ENCODE measurements at regions not wholly inside any gene's neighbourhood (a gene's known extent, or its start where the extent isn't known, plus 50 kb on each side); places are given as distances from the start of the nearest gene placed in this dataset.
"Not testable (repeated sequence)": the region's sequence is repeated elsewhere in the genome, so short reads cannot be mapped to it uniquely, and the experiment has no call there.

DNA sequence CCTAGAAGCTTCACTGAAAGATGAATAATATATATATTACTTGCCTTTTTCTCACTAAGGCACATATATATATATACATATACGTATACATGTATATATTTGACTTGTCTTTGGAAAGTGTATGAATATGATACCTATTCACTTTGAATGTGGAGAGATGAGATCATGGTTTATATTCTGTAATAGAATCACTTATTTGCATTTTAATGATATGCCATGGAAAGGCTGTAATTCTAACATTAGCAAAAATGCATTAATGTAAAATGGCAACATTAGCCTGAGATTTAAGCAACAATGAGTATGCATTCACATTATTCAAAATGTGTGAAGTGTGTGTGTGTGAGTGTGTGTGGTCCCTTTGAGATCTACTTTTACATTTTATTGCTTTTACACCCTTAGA, 54.5 kb upstream of the PRKD1 start:
- DNase-seq = no peak

DNA sequence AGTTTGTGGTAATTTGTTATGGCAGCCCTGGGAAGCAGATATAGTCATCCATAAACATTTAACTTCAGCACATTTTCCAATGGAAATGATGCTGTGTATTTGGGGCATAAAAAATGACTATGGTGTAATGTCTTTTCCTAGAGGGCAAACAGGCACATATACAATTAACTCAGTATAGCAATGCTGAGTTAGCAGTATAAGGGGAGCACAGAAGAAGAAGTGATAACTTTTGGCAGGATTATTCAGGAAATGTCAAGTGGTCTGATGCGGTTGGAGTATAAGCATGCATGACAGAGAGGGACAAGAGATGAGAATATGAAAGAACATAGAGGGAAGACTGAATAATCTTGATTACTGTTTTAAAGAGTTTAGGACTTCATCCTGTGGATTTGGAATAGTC, 55.3 kb upstream of the PRKD1 start:
- no peak for DNase-seq

DNA sequence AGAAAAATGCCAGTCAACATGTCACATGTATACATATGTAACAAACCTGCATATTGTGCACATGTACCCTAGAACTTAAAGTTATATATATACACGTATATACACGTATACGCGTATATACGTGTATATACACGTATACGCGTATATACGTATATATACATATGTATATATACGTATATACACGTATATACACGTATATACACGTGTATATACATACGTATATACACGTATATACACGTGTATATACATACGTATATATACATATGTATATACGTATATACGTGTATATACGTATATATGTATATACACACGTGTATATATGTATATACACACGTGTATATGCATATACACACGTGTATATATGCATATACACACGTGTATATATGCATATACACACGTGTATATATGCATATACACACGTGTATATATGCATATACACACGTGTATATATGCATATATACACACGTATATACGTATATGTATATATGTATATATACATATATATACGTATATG, 62.8 kb upstream of the PRKD1 start:
- DNase-seq = not testable (repeated sequence)

DNA sequence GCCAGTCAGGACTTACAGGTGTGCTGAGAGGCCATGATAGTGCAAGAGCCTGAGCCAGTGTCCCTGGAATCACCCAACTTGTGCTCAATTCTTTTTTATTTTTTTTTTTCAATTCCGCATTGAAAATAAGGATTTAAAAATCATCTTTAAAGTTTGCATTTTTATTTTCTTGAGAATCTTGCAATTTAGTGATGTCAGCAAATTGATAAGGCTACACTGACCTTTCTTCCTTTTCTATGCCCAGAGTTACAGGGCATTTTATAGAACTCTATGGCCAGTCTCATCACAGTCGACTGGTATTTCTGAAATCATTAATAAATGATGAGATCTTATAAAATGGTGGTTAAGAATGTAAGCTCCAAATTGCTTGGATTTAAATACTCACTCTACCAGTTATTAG, 63.3 kb upstream of the PRKD1 start:
- no peak for DNase-seq

DNA sequence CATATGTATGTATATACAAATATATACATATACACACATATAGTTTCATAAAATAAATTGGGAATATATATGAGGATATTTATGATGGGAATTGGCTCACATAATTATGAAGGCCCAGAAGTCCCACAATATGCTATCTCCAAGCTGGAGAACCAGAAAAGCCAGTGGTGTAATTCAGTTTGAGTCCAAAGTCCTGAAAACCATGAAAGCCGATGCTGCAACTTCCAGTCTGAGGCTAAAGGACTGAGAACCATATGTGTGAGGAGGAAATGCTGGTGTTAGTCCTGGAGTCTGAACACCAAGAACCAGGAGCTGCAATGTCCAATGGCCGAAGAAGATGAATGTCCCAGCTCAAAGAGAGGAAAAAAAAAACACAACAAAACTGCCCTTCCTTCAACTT, 65.5 kb upstream of the PRKD1 start:
- no peak for DNase-seq

DNA sequence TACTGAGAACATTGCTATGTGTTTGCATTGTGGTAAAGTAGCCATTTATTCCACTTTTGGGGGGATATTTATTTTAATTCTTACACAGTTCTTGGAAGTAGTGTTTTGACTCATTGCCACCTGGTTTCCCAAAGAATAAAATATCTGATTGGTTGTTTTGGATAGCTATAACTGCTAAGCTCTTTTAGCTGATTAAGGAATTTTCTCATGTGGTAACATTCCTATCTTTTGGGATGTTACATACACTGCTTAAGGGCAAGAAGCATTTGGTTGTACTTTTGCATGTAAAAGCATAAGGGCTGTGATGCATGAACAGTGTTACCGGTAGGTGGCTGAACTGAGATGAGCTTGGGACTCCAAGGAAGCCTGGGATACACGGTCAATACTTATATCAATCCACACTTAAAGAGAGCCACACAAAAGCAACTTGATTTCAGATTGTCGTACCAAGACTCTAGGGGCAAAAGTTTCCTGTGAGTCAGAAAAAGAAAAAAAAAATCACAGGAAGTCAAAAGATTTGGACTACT, 71.4 kb upstream of the PRKD1 start:
- DNase-seq = no peak

DNA sequence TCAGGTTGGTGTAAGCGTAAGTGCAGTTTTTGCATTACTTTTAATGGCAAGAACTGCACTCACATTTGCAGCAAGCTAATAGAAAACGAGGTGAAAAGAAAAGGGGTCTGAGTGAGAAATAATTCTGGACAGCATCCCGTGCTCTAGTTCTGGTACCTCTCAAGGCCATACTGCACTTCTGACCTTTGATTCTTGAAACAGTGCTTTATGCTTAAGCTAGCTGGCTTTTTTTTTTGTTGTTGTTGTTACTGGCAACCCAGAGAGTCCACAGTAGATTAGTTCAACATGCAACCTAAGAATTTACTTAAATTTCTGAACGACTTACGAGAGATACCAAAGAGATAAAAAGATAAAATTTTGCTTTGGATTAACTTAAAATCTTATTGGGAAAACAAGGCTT, 75.2 kb upstream of the PRKD1 start:
- DNase-seq = no peak

DNA sequence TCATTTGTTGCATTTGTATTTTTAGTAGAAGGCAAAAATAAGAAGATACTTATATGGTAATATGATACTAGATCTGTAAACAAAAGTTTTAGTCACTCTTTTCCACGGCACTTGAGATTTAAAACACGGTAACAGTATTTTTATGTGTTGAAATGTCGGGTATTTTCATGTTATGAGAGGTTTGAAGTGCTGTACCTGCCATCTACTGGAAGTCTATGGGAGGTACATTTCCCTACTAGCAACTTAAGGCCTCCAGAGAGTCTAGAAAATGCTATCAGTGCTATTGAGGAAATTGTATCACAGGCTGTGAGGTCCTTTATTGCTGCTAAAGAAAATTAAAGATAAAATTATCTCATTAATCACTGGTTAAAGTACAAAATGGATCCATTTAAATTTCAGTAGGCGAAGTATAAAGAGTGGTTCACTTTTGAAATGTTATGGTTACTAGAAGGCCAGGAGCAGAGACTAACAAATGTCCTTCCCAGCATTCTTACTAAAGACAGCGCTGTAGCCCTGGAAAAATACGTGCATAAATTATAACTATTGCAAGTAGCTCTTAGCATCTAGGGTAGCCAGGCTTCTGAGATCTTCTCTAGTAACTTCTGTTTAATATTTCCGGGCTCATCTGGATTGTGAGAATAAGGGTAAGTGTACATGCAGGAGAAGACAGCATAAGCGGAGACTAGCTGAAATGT, 77.6 kb upstream of the PRKD1 start:
- DNase-seq = peak; percentile 8

DNA sequence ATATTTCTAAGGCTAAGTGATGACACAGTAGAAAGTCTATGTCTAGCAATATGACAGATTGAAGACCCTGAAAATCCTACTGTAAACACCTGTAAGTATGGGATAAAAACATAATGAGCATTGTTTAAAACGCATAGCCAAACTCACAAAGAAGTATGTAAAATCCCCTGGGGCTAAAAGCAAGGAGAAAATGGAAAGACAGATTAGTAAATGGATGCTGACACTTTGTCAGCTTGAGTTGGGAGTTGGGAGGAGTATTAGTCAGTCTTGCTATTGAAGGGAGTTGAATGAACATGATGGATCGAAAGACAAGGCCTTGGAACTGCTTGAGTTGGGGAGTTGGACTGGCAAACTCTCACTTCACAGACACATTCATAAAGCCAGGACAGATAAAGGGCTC, 79.0 kb upstream of the PRKD1 start:
- no peak for DNase-seq

DNA sequence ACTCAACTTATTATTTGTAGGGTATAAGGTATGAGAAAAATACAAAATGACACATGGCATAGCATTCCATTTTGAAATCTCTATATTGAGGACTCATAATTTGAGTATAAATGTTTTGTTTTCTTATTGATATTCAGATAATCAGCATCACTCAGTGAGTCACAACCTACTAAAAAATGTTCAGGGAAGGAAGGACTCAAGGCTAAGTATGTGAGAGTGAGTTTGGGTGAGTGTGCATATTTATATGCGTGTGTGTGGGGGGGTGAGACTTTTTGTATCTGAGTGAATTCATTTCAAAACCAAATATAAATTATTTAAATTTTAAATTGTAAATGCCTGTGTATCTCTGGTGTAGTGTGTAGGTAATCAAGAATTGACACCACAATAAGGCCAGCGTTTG, 87.8 kb upstream of the PRKD1 start:
- DNase-seq = no peak

DNA sequence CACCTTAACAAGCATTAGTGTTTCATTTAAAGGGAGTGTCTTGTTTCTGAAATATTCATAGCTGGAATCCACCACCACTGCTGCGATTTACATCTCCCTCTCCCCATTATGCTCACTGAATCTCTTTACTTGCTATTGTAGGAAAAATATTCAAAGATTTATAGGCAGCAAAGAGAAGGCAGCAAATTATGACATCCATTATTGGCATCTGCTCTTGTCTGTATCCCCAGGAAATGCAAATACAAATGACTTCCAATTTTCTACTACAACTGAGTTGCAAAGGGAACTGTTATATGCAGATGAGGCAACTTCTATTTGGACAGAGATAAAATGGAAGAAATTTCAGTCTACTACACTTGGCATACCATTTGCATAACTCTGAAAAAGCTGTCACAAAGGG, 88.4 kb upstream of the PRKD1 start:
- no peak for DNase-seq

DNA sequence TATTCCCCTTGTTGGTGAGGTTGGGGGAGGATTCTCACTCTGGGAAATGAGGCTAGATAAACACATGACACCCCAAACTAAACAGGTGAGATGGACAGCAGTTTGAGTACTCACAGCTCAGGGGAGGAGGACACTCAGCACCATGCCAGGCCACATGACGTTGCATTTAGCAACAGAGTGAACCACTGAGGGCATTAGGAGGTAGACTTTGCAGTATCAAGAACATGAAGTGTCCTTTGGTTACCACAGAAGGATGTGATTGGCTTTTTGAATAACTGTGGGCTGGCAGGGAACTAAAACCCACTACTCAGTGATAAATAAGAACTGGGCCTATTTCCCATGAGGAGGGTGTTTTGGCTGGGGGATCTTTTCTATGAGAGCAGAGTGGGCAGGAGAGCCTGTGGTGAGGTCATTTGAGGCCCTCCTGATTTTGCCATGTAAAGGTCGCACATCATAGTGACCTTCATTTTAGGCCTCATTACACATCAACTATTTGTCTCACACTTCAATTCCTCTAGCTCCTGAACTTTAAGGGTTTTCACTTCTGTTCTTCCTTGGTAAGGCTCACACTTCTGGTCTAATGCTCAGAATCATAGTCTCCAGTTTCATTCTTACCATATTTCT, 89.8 kb upstream of the PRKD1 start:
- no peak for DNase-seq

DNA sequence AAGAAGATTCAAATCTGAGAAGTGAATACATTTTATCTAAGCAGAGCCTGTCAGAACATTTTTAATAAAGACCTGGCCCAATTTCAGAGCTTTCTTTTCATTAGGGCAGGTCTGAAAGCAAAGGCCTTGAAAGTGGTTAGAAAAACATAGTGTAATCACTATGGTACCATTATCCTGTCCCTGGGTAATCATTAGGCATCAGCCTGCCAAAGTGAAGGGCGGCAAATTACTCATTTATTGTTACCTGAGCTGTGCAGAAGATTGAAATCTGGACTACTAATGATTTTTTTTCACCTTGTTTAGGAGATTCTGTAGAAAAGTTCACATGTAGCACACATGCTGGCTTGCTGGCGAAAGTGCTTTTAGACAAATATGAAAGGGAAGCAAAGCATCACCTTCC, 92.6 kb upstream of the PRKD1 start:
- no peak for DNase-seq

DNA sequence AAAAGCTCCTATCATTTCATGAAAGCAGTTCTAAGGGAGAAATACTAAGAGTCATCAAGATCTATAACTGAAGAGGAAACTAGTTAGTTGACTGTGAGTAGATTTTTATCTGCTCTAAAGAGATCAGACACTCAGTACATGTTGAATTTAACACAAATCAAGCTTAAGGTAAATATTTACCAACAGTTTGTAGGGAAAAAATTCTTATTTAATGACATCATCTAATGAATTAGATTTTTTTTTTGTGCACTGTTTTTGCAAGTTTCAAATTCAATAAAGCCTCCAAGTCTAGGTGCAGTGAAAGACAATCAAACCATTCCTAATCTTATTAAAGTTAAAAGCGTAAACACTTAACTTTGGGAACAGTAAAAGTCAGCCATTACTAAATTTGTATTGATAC, 93.0 kb upstream of the PRKD1 start:
- no peak for DNase-seq

DNA sequence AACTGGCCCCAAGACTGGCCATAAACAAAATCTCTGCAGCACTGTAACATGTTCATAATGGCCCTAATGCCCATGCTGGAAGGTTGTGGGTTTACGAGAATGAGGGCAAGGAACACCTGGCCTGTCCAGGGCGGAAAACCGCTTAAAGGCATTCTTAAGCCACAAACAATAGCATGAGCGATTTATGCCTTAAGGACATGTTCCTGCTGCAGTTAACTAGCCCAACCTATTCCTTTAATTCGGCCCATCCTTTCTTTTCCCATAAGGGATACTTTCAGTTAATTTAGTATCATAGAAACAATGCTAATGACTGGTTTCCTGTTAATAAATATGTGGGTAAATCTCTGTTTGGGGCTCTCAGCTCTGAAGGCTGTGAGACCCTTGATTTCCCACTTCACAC, 95.7 kb upstream of the PRKD1 start:
- not testable (repeated sequence) for DNase-seq

DNA sequence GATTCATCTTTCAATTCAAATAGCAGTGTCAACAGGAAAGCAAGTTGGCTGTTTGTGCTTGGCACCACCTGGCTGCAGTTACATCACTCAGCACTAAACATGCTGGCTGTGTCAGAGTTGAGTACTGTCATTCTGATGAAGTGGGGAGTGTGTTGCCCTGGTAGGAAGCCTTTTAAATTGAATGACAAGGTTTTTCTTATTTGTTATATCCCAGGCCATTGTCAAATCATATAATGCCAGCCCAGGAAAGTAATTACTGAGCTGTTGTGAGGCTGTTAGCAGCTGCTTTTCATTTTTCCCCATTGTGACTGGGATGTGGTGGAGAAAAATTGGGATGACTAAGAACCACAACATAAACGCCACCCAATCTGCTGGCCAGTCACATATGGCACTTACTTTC, 106.5 kb upstream of the PRKD1 start:
- DNase-seq = no peak

DNA sequence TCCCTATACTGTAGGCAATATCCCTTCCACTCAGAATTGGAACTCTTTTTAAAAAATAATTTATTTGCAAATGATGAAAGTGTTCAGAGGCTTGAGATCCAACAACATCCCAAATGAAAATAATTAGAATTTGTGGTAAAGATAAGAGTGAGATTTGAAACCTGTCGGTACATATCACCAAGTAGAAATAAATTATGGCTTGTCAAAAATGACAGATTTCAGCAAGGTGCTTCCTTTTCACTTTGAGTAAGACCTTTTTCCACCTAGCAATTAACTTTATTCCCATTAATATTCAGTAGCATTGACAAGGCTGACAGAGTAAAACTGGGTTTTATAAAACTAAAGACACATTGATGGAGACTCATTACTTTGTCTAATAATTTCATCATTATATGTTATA, 107.7 kb upstream of the PRKD1 start:
- no peak for DNase-seq

DNA sequence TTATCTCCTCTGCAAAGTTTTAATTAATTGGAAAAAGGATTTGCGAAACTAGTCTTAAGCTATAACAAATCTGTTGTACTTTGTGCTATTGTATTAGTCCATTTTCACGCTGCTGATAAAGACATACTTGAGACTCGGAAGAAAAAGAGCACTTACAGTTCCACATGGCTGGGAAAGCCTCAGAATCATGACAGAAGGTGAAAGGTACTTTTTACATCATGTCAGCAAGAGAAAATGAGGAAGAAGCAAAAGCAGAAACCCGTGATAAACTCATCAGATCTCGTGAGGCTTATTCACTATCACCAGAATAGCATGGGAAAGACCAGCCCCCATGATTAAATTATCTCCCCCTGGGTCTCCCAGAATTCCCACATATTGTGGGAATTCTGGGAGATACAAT, 118.1 kb upstream of the PRKD1 start:
- DNase-seq = no peak

DNA sequence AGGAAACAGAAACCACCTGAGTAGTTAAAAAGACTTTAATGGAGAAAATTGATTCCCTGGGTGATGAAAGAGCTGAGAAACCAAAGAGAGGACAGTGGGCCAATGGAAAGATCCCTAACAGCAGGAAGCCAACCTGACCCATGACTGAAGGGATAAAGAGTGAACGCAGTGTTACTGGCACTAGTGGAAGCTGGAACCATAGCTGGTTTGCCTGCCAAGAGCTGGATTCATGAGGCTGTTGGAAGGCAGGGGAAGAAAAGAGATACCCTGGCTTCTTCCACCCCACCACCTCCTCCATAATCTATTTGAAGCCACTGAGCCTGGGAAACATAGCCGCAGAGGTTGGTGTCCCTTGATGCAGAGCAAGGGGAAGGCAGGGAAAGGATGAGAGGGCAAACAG, 125.5 kb upstream of the PRKD1 start:
- DNase-seq = no peak

DNA sequence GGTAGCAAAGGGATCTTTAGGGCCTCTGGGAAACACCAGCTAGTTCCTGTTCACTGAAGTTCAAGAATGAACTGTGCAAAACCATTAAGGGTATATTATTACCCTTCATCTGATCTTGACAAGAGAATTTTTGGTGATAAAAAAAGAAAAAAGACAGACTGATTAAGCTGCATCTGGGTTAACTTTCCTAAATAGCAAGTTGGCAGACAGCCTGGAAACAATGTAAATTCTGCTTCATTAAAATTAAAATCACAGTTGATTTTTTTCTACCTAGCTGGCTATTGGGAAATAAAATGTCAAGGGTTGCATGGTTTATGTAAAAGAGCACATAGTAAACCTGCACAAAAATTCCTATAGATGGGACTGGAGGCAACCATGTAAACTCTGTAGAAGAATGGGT, 126.6 kb upstream of the PRKD1 start:
- DNase-seq = no peak

DNA sequence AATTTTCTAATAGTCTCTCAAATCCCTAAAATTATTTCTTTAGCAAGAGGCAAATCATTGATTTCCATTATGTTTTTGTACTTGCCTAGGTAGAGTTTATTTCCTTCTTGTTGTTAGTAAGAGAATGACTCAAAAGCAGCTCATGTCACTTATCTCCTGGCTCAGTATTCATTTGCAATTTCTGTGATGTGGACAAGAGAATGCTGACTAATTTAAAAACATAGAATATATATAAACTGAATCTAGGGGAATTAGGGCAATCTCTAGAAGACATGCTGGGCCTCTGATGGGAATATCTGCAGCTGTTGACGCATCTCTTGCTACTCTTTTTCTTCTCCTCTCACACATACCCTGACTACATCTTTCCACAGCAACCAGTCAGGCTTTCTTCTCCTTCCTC, 130.8 kb upstream of the PRKD1 start:
- DNase-seq = no peak

DNA sequence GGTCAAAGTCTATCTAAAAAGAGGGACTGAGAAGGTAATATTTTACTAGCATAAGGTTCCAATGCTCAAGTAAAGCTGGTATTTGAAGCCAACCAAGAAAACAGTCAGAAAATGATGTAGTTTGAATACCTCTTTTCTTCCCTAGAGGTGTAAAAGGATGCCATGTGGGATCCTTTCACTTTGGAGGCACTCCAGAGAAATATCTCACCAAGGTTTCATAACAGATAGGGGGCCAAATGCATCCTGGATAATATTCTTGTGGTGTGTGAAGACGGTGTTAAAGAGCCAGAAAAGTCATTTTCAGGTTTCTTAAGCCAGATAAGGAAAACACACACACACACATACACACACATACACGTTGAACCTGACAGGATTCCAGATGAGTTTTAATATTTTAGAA, 136.1 kb upstream of the PRKD1 start:
- DNase-seq = no peak

DNA sequence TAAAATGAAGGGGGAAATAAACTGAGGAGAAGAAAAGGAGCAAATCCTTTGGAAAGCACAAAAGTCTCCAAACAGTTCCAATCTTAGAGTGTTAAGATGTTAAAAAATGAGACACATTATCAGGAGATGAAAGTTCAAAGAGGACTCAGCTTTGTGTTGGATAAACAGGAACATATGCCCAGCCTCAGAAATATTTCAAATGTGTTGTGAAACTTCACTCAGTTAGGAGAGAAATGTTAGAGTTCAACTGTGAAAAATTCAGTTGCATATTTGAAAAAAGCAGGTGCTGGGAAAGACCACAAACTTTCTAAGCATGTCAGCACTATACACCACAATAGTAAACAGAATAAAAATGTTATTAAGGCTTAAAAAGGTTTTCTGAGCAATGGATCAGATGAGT, 136.8 kb upstream of the PRKD1 start:
- DNase-seq = no peak

DNA sequence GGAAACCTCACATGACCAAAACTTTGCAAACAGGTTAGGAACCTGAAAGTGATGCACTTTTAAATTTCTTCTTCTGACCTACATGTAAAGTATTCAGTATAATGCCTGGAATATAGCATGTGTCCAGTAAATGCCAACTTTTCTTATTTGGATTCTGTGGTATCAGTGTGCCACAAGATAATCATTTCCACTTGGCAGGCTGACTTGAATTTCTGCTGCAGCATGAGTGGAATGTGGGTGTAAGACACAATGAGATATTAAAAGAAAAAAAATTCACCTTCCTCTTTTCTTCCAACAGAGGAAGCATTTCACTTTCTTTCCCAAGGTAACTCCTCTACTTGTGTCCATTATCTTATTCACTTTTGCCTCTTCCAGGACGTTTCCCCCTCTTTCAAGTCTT, 141.9 kb upstream of the PRKD1 start:
- no peak for DNase-seq

DNA sequence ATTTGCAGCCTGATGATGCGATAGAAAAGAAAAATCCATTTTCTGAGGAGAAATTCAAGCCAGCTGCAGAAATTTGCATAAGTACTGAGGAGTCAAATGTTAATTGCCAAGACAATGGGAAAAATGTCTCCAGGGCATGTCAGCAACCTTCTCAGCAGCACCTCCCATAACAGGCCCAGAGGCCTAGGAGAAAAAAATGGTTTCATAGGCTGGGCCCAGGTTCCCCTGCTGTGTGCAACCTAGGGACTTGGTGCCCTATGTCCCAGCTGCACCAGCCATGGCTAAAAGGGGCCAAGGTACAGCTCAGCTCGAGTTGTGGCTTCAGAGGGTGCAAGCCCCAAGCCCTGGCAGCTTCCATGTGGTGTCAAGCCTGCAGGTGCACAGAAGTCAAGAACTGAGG, 144.8 kb upstream of the PRKD1 start:
- not testable (repeated sequence) for DNase-seq

Data from MV-4-11 (cell line).